Neural cell (in vitro differentiated cells): ENCODE measurements at regions not wholly inside any gene's neighbourhood (a gene's known extent, or its start where the extent isn't known, plus 50 kb on each side); places are given as distances from the start of the nearest gene placed in this dataset.
"Not testable (repeated sequence)": the region's sequence is repeated elsewhere in the genome, so short reads cannot be mapped to it uniquely, and the experiment has no call there.

Experiments used
- H2AFZ ChIP-seq: fragments of 200-600, 300-800 bp; sonication (generic), shearing (Covaris generic); 2 replicates; pipeline ENCODE4 v1.6.0; 2014; ENCODE audit warnings: low read depth, mild to moderate bottlenecking, antibody characterized with exemption, low read length, moderate library complexity
- H3F3A ChIP-seq: fragments of 200-600 bp; shearing (Covaris generic); 2 replicates; pipeline ENCODE4 v1.6.1; 2016; ENCODE audit warnings: mild to moderate bottlenecking, moderate library complexity, mixed read lengths, antibody characterized with exemption, low read length; ENCODE audit not compliant: insufficient read depth, poor library complexity, severe bottlenecking
- H3K27ac ChIP-seq: fragments of 200-600, 300-800 bp; sonication (generic), shearing (Covaris generic); 2 replicates; pipeline ENCODE4 v1.5.1; 2014; ENCODE audit warnings: mild to moderate bottlenecking, low read length, moderate library complexity
- H3K27me3 ChIP-seq: fragments of 300-800, 200-600 bp; sonication (generic), shearing (Covaris generic); 2 replicates; pipeline ENCODE4 v1.6.0; 2014; ENCODE audit warnings: mild to moderate bottlenecking, low read depth, low read length, moderate library complexity; ENCODE audit not compliant: insufficient read depth
- H3K36me3 ChIP-seq: fragments of 300-800, 200-600 bp; sonication (generic), shearing (Covaris generic); 2 replicates; pipeline ENCODE4 v1.5.1; 2014; ENCODE audit warnings: mild to moderate bottlenecking, antibody characterized with exemption, low read length, moderate library complexity; ENCODE audit not compliant: insufficient read depth
- H3K4me2 ChIP-seq: fragments of 300-800, 200-600 bp; sonication (generic), shearing (Covaris generic); 2 replicates; pipeline ENCODE4 v1.6.0; 2014; ENCODE audit warnings: mild to moderate bottlenecking, low read length
- H3K4me3 ChIP-seq: fragments of 300-800, 200-600 bp; sonication (generic), shearing (Covaris generic); 2 replicates; pipeline ENCODE4 v1.5.1; 2014; ENCODE audit warnings: mild to moderate bottlenecking, low read length, moderate library complexity
- H3K79me2 ChIP-seq: fragments of 200-600 bp; shearing (Covaris generic); replicated peaks from 2 replicates; pipeline ENCODE4 v1.6.0; 2014; ENCODE audit warnings: mild to moderate bottlenecking, low read length, moderate library complexity; ENCODE audit not compliant: insufficient read depth
- H3K9ac ChIP-seq: fragments of 300-800, 200-600 bp; sonication (generic), shearing (Covaris generic); 2 replicates; pipeline ENCODE4 v1.6.1; 2016; ENCODE audit warnings: mild to moderate bottlenecking, low read length, mixed read lengths
- H3K9me2 ChIP-seq: fragments of 200-600 bp; shearing (Covaris generic); 2 replicates; pipeline ENCODE4 v1.6.1; 2016; ENCODE audit warnings: mild to moderate bottlenecking, low read length, mixed read lengths; ENCODE audit not compliant: insufficient read depth
- H3K9me3 ChIP-seq: fragments of 200-600, 300-800 bp; sonication (generic), shearing (Covaris generic); 2 replicates; pipeline ENCODE4 v1.6.1; 2016; ENCODE audit warnings: mild to moderate bottlenecking, mixed run types, low read length, moderate library complexity, mixed read lengths
- H4K20me1 ChIP-seq: fragments of 200-600 bp; shearing (Covaris generic); 2 replicates; pipeline ENCODE4 v1.6.1; 2016; ENCODE audit warnings: mild to moderate bottlenecking, mixed run types; ENCODE audit not compliant: insufficient read depth
- CTCF ChIP-seq: fragments of 450-650 bp; IDR thresholded peaks from 2 replicates; pipeline ENCODE4 v1.5.1; 2014; ENCODE audit warnings: antibody characterized with exemption, mild to moderate bottlenecking, moderate library complexity; ENCODE audit not compliant: poor library complexity, severe bottlenecking
- EP300 ChIP-seq: fragments of 450-650 bp; conservative IDR thresholded peaks from 2 replicates; pipeline ENCODE4 v1.6.1; 2014; ENCODE audit warnings: antibody characterized with exemption, mild to moderate bottlenecking, moderate library complexity; ENCODE audit not compliant: poor library complexity, severe bottlenecking
- EZH2 ChIP-seq: fragments of 200-600, 300-800 bp; shearing (Covaris generic), sonication (generic); IDR thresholded peaks from 2 replicates; pipeline ENCODE4 v1.6.1; 2014; ENCODE audit warnings: antibody characterized with exemption, low read length, borderline replicate concordance, mild to moderate bottlenecking; ENCODE audit not compliant: insufficient read depth, poor library complexity, severe bottlenecking
- MXI1 ChIP-seq: fragments of 450-650 bp; conservative IDR thresholded peaks from 2 replicates; pipeline ENCODE4 v1.6.1; 2014; ENCODE audit warnings: antibody characterized with exemption, mild to moderate bottlenecking; ENCODE audit not compliant: poor library complexity, severe bottlenecking
- POLR2AphosphoS5 ChIP-seq: IDR thresholded peaks from 2 replicates; pipeline ENCODE4 v1.6.1; 2012
- RAD21 ChIP-seq: fragments of 450-650 bp; conservative IDR thresholded peaks from 2 replicates; pipeline ENCODE4 v1.6.1; 2014; ENCODE audit warnings: antibody characterized with exemption, mild to moderate bottlenecking, moderate library complexity
- REST ChIP-seq: IDR thresholded peaks from 2 replicates; pipeline ENCODE4 v1.6.1; 2012; ENCODE audit warnings: borderline replicate concordance
- SMC3 ChIP-seq: fragments of 450-650 bp; conservative IDR thresholded peaks from 2 replicates; pipeline ENCODE4 v1.6.1; 2014; ENCODE audit warnings: antibody characterized with exemption, mild to moderate bottlenecking, moderate library complexity; ENCODE audit not compliant: poor library complexity
- TAF1 ChIP-seq: IDR thresholded peaks from 2 replicates; pipeline ENCODE4 v1.6.1; 2012; ENCODE audit warnings: low read depth

GRCh38 chr2:204145791-204146190, 209.2 kb downstream of the ICOS start:
- TF ChIP-seq EP300 (no peak), REST (no peak), RAD21 (no peak), MXI1 (no peak), SMC3 (no peak), POLR2AphosphoS5 (no peak), CTCF (no peak), EZH2 (no peak), TAF1 (no peak)
- Histone ChIP-seq H3K9ac (no peak overlapping the region), H3K27me3 (no peaks in the 10 kb centered on the region), H3K27ac (no peak overlapping the region), H3K36me3 (no peaks in the 10 kb centered on the region), H3F3A (no peaks in the 10 kb centered on the region), H2AFZ (no peak overlapping the region), H3K9me3 (no peaks in the 10 kb centered on the region), H3K9me2 (no peaks in the 10 kb centered on the region), H4K20me1 (no peaks in the 10 kb centered on the region), H3K4me3 (no peak overlapping the region), H3K4me2 (no peak overlapping the region), H3K79me2 (no peaks in the 10 kb centered on the region)

- not testable (repeated sequence) for H3K27ac ChIP-seq, H2AFZ ChIP-seq, H3K4me2 ChIP-seq, H3K9me3 ChIP-seq, H3K9me2 ChIP-seq, H3K79me2 ChIP-seq, H3K9ac ChIP-seq, H3K4me3 ChIP-seq, H3K36me3 ChIP-seq, H3K27me3 ChIP-seq, H4K20me1 ChIP-seq, H3F3A ChIP-seq
These were observed 210.5 kb downstream of the ICOS start for GRCh38 chr2:204147040-204147439.

- Histone ChIP-seq H3K36me3 (no peaks in the 10 kb centered on the region), H3K9ac (no peak overlapping the region), H3K4me3 (no peak overlapping the region), H3K9me3 (no peaks in the 10 kb centered on the region), H3K4me2 (no peak overlapping the region), H4K20me1 (no peaks in the 10 kb centered on the region), H2AFZ (no peak overlapping the region), H3K9me2 (no peaks in the 10 kb centered on the region), H3K27ac (no peak overlapping the region), H3K27me3 (no peaks in the 10 kb centered on the region), H3K79me2 (no peaks in the 10 kb centered on the region), H3F3A (no peaks in the 10 kb centered on the region)
- TF ChIP-seq MXI1 (no peak), TAF1 (no peak), CTCF (no peak), REST (no peak), POLR2AphosphoS5 (no peak), SMC3 (no peak), EZH2 (no peak), RAD21 (no peak), EP300 (no peak)
These were observed 214.2 kb downstream of the ICOS start for GRCh38 chr2:204150721-204151120.
